Liver (tissue), 8 donors: ENCODE measurements at regions not wholly inside any gene's neighbourhood (a gene's known extent, or its start where the extent isn't known, plus 50 kb on each side); places are given as distances from the start of the nearest gene placed in this dataset.

Experiments used
- DNase-seq: peaks from one replicate; pipeline ENCODE4 v3.0.0-alpha.2; 2017; ENCODE audit warnings: low spot score
- H3K27ac ChIP-seq, 2 donors: one replicate each; pipeline ENCODE4 v1.7.0; 2013; ENCODE audit warnings: inconsistent platforms in 2 of 2, low read length in 2 of 2, control low read depth in 1 of 2, low read depth in 1 of 2, mild to moderate bottlenecking in 1 of 2
- H3K27me3 ChIP-seq, 4 donors: one replicate each; pipeline versions ENCODE4 v1.6.1 to v1.7.0; 2013; ENCODE audit warnings: low read length in 3 of 4, inconsistent platforms in 1 of 4, mild to moderate bottlenecking in 1 of 4, moderate library complexity in 1 of 4; ENCODE audit not compliant: control insufficient read depth in 4 of 4, insufficient read depth in 4 of 4
- H3K36me3 ChIP-seq, 4 donors: one replicate each; pipeline versions ENCODE4 v1.6.1 to v1.7.0; 2013; ENCODE audit warnings: low read length in 3 of 4, mild to moderate bottlenecking in 3 of 4, low read depth in 1 of 4, moderate library complexity in 1 of 4; ENCODE audit not compliant: control insufficient read depth in 4 of 4, insufficient read depth in 3 of 4
- H3K4me1 ChIP-seq, 4 donors: one replicate each; pipeline versions ENCODE4 v1.6.1 to v1.7.0; 2013; ENCODE audit warnings: low read length in 3 of 4, mild to moderate bottlenecking in 3 of 4, moderate library complexity in 1 of 4; ENCODE audit not compliant: control insufficient read depth in 4 of 4, insufficient read depth in 4 of 4
- H3K4me3 ChIP-seq, 3 donors: one replicate each; pipeline versions ENCODE4 v1.6.1 to v1.7.0; 2013; ENCODE audit warnings: low read length in 3 of 3, control low read depth in 1 of 3, low read depth in 1 of 3, mild to moderate bottlenecking in 1 of 3
- H3K9ac ChIP-seq, 2 donors: one replicate each; pipeline ENCODE4 v1.7.0; 2013; ENCODE audit warnings: low read length in 2 of 2, mild to moderate bottlenecking in 2 of 2, moderate library complexity in 2 of 2, control low read depth in 1 of 2, low read depth in 1 of 2
- H3K9me3 ChIP-seq, 4 donors: one replicate each; pipeline versions ENCODE4 v1.6.1 to v1.7.0; 2013; ENCODE audit warnings: low read length in 3 of 4; ENCODE audit not compliant: control insufficient read depth in 4 of 4
- FOXA1 ChIP-seq: IDR thresholded peaks from 2 replicates; pipeline ENCODE4 v1.6.1; 2016; ENCODE audit warnings: antibody characterized with exemption
- FOXA2 ChIP-seq: IDR thresholded peaks from 2 replicates; pipeline ENCODE4 v1.6.1; 2016; ENCODE audit warnings: antibody characterized with exemption
- HNF4A ChIP-seq, 2 donors: conservative IDR thresholded peaks; 2 replicates each; pipeline ENCODE4 v1.6.1; 2016; ENCODE audit warnings: antibody characterized with exemption in 2 of 2, mild to moderate bottlenecking in 2 of 2
- HNF4G ChIP-seq: IDR thresholded peaks from 2 replicates; pipeline ENCODE4 v1.6.1; 2016; ENCODE audit warnings: antibody characterized with exemption
- JUND ChIP-seq, 2 donors: IDR thresholded peaks; 2 replicates each; pipeline ENCODE4 v1.6.1; 2016; ENCODE audit warnings: antibody characterized with exemption in 2 of 2
- RAD21 ChIP-seq, 2 donors: IDR thresholded peaks; 2 replicates each; pipeline ENCODE4 v1.6.1; 2016; ENCODE audit warnings: antibody characterized with exemption in 2 of 2, mild to moderate bottlenecking in 2 of 2
- RXRA ChIP-seq, 2 donors: IDR thresholded peaks; 2 replicates each; pipeline ENCODE4 v1.6.1; 2017 to 2018; ENCODE audit warnings: antibody characterized with exemption in 2 of 2, mild to moderate bottlenecking in 1 of 2
- SP1 ChIP-seq: IDR thresholded peaks from 2 replicates; pipeline ENCODE4 v1.6.1; 2018; ENCODE audit warnings: antibody characterized with exemption, mild to moderate bottlenecking
- TAF1 ChIP-seq: conservative IDR thresholded peaks from 2 replicates; pipeline ENCODE4 v1.6.1; 2016; ENCODE audit warnings: antibody characterized with exemption, mild to moderate bottlenecking
- YY1 ChIP-seq: IDR thresholded peaks from 2 replicates; pipeline ENCODE4 v1.6.1; 2016; ENCODE audit warnings: antibody characterized with exemption, mild to moderate bottlenecking
- WGBS: extraction: QIAGEN DNeasy Blood & Tissue Kit; methylation state at CpG from one replicate; pipeline ENCODE4 v1.1.7; 2013; 5-methylcytosine and 5-hydroxymethylcytosine counted together
- TF ChIP-seq, protein P1 (sequence below): fragments of 150-350 bp; IDR thresholded peaks from 2 replicates; pipeline ENCODE4 v1.5.1; 2017; ENCODE audit warnings: improper control_type of control experiment, low read depth, low read length; ENCODE audit not compliant: missing input control
- TF ChIP-seq, protein P2 (sequence below): IDR thresholded peaks from 2 replicates; pipeline ENCODE4 v1.6.1; 2016; ENCODE audit warnings: antibody characterized with exemption
- TF ChIP-seq, protein P3 (sequence below): IDR thresholded peaks from 2 replicates; pipeline ENCODE4 v1.6.1; 2016; ENCODE audit warnings: antibody characterized with exemption
- TF ChIP-seq, protein P4 (sequence below): IDR thresholded peaks from 2 replicates; pipeline ENCODE4 v1.6.1; 2016; ENCODE audit warnings: antibody characterized with exemption, mild to moderate bottlenecking
- donor health status: healthy.
- donor health status: healthy.
- donor health status: healthy.
- donor health status: healthy.
- donor health status: healthy.

DNA sequence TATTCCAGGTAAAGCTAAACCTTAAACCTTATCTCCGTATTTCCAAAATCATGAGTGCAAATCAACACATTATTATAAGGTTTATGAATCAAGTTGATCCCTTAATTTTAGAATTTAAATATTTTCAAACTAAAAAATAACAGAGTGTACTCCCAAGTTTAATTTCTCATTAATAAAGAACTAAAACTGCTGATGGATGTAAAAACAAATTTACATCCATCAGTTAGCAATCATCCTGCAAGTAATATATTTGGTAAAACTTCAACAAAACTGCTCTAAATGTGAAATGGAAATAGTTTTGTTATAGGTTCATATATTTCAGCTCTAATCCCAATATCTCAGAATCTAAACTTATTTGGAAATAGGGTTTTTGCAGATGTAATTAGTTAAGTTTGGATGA is 71.3 kb upstream of the ZNF804B start:
- H3K27me3 ChIP-seq, result no peaks in the 10 kb centered on the region
- no peak overlapping the region for H3K9ac ChIP-seq
- H3K4me1 ChIP-seq, result no peaks in the 10 kb centered on the region
- no peak overlapping the region for H3K27ac ChIP-seq
- 92% methylated on average over 1 of the region's 1 CpG for WGBS
- H3K36me3 ChIP-seq, result no peaks in the 10 kb centered on the region
- no peak for DNase-seq
- no peaks in the 10 kb centered on the region for H3K9me3 ChIP-seq
- no peak overlapping the region for H3K4me3 ChIP-seq
- no peak for TF ChIP-seq RAD21 (IDR thresholded peaks at IDR 0.05)

DNA sequence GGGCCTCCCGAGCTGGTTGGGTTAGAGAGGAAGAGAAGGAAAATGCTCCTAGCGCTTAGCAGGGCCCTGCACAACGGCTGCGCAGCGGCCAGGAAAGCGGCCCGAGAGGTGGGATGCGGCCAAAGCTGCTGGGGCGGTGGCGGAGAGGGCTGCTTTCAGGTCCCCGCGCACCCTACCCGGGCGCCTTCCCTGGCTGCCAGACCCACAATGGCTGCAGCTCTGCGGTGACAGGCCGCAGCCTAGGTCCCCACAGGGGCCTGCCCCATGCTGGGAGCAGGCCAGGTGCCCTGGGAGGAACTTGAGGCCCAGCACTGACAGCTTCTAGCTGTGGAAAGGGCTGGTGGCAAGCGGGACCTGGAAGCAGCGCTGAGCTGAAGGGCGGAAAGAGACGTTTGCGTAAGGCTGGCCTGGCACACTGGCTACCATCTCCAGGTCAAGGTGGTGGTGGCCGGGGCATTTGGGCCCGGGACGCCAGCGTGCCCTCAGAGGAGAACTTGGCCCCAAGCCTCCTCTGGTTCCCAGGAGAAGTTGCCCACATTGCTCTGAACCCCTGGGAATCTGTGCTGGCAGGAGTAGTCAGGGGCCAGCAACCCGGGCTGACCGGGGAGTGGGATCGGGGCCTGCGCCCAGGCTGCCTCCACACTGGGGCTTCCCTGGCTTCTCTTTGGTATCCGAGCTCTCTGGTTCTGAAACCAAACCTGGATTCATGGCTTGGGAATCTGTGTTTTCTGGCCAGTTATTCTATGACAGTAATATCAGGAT is 72.9 kb upstream of the ZNF804B start:
- Histone ChIP-seq H3K9me3 (no peaks in the 10 kb centered on the region), H3K27ac (no peak overlapping the region), H3K4me3 (no peak overlapping the region), H3K4me1 (no peaks in the 10 kb centered on the region), H3K36me3 (no peaks in the 10 kb centered on the region), H3K9ac (no peak overlapping the region), H3K27me3 (no peaks in the 10 kb centered on the region)
- 94% methylated on average over 30 of the region's 30 CpGs for WGBS
- no peak for DNase-seq
- TF ChIP-seq, protein P1, sequence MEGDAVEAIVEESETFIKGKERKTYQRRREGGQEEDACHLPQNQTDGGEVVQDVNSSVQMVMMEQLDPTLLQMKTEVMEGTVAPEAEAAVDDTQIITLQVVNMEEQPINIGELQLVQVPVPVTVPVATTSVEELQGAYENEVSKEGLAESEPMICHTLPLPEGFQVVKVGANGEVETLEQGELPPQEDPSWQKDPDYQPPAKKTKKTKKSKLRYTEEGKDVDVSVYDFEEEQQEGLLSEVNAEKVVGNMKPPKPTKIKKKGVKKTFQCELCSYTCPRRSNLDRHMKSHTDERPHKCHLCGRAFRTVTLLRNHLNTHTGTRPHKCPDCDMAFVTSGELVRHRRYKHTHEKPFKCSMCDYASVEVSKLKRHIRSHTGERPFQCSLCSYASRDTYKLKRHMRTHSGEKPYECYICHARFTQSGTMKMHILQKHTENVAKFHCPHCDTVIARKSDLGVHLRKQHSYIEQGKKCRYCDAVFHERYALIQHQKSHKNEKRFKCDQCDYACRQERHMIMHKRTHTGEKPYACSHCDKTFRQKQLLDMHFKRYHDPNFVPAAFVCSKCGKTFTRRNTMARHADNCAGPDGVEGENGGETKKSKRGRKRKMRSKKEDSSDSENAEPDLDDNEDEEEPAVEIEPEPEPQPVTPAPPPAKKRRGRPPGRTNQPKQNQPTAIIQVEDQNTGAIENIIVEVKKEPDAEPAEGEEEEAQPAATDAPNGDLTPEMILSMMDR, result no peak
- TF ChIP-seq SP1, result no peak
- no peak for TF ChIP-seq JUND (IDR thresholded peaks at IDR 0.05)
- TF ChIP-seq TAF1, result no peak
- TF ChIP-seq HNF4G, result no peak

DNA sequence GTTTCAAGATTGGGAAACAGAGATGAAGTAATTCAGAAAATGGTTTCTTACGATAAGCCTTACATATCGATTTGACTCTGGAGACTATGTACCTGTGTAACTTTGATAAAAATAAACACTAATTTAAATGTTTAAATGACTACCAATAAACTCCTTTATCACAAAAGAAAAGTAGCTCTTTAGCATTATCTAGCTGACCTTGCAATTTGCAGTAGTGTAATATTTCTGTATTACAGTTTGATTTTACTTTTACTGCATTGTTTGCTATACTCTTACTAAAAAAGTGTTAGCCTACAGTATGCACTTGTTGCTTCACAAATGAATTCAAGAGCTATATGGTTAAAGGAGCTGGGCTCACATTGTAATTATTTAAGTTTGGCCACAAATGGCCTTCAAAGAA is 77.8 kb upstream of the ZNF804B start:
- 96% methylated on average over 2 of the region's 2 CpGs for WGBS
- H3K4me3 ChIP-seq, result no peak overlapping the region
- no peak for DNase-seq

More for the DNA sequence above, 77.8 kb upstream of the ZNF804B start:
- TF ChIP-seq, protein P2, sequence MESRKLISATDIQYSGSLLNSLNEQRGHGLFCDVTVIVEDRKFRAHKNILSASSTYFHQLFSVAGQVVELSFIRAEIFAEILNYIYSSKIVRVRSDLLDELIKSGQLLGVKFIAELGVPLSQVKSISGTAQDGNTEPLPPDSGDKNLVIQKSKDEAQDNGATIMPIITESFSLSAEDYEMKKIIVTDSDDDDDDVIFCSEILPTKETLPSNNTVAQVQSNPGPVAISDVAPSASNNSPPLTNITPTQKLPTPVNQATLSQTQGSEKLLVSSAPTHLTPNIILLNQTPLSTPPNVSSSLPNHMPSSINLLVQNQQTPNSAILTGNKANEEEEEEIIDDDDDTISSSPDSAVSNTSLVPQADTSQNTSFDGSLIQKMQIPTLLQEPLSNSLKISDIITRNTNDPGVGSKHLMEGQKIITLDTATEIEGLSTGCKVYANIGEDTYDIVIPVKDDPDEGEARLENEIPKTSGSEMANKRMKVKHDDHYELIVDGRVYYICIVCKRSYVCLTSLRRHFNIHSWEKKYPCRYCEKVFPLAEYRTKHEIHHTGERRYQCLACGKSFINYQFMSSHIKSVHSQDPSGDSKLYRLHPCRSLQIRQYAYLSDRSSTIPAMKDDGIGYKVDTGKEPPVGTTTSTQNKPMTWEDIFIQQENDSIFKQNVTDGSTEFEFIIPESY, result no peak
- TF ChIP-seq HNF4A (conservative IDR thresholded peaks at IDR 0.05) (no peak), RXRA (IDR thresholded peaks at IDR 0.05) (no peak), SP1 (no peak), RAD21 (IDR thresholded peaks at IDR 0.05) (no peak), FOXA1 (no peak), FOXA2 (no peak), YY1 (no peak)
- TF ChIP-seq, protein P3, sequence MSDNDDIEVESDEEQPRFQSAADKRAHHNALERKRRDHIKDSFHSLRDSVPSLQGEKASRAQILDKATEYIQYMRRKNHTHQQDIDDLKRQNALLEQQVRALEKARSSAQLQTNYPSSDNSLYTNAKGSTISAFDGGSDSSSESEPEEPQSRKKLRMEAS, result no peak
- TF ChIP-seq, protein P4, sequence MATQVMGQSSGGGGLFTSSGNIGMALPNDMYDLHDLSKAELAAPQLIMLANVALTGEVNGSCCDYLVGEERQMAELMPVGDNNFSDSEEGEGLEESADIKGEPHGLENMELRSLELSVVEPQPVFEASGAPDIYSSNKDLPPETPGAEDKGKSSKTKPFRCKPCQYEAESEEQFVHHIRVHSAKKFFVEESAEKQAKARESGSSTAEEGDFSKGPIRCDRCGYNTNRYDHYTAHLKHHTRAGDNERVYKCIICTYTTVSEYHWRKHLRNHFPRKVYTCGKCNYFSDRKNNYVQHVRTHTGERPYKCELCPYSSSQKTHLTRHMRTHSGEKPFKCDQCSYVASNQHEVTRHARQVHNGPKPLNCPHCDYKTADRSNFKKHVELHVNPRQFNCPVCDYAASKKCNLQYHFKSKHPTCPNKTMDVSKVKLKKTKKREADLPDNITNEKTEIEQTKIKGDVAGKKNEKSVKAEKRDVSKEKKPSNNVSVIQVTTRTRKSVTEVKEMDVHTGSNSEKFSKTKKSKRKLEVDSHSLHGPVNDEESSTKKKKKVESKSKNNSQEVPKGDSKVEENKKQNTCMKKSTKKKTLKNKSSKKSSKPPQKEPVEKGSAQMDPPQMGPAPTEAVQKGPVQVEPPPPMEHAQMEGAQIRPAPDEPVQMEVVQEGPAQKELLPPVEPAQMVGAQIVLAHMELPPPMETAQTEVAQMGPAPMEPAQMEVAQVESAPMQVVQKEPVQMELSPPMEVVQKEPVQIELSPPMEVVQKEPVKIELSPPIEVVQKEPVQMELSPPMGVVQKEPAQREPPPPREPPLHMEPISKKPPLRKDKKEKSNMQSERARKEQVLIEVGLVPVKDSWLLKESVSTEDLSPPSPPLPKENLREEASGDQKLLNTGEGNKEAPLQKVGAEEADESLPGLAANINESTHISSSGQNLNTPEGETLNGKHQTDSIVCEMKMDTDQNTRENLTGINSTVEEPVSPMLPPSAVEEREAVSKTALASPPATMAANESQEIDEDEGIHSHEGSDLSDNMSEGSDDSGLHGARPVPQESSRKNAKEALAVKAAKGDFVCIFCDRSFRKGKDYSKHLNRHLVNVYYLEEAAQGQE, result no peak
- H3K36me3 ChIP-seq, result no peaks in the 10 kb centered on the region
- H3K27me3 ChIP-seq, result no peaks in the 10 kb centered on the region
- H3K9me3 ChIP-seq, result no peaks in the 10 kb centered on the region
- H3K27ac ChIP-seq, result no peak overlapping the region
- no peaks in the 10 kb centered on the region for H3K4me1 ChIP-seq
- no peak overlapping the region for H3K9ac ChIP-seq
